HepG2 (cell line): ENCODE measurements at regions not wholly inside any gene's neighbourhood (a gene's known extent, or its start where the extent isn't known, plus 50 kb on each side); places are given as distances from the start of the nearest gene placed in this dataset.

ENCODE experiments used
- CREB1 ChIP-seq, 2 experiments: fragments of 450-650 bp in 1 of 2; IDR thresholded peaks; 2 replicates each; pipeline ENCODE4 v1.6.1; 2016 to 2017; ENCODE audit warnings: control low read depth in 1 of 2, mild to moderate bottlenecking in 1 of 2, missing compliant biosample characterization in 1 of 2, missing genetic modification characterization in 1 of 2
- DNMT3B ChIP-seq: conservative IDR thresholded peaks from 2 replicates; pipeline ENCODE4 v1.6.1; 2016; ENCODE audit warnings: missing biosample characterization, control low read depth
- EP300 ChIP-seq, 3 experiments: sonication (generic) in 1 of 3; formaldehyde crosslinking in 1 of 3; IDR thresholded peaks; 2 replicates each; pipeline versions ENCODE4 v1.5.1 to v1.6.1; 2011 to 2020; ENCODE audit warnings: low read depth in 2 of 3, low read length in 2 of 3, borderline replicate concordance in 1 of 3, improper control_type of control experiment in 1 of 3, mild to moderate bottlenecking in 1 of 3, missing genetic modification reagents in 1 of 3, moderate library complexity in 1 of 3
- FOXJ3 ChIP-seq: sonication (generic); formaldehyde crosslinking; IDR thresholded peaks from 2 replicates; pipeline ENCODE4 v1.4.0; 2020; ENCODE audit warnings: missing genetic modification reagents, mild to moderate bottlenecking, borderline replicate concordance
- HMG20A ChIP-seq: IDR thresholded peaks from 2 replicates; pipeline ENCODE4 v1.6.1; 2016; ENCODE audit warnings: borderline replicate concordance
- KMT2A ChIP-seq: sonication (generic); formaldehyde crosslinking; IDR thresholded peaks from 2 replicates; pipeline ENCODE4 v1.4.0; 2020; ENCODE audit warnings: missing genetic modification reagents
- RXRB ChIP-seq: IDR thresholded peaks from 2 replicates; pipeline ENCODE4 v1.6.1; 2016; ENCODE audit warnings: borderline replicate concordance, missing genetic modification reagents, missing compliant biosample characterization
- SOX13 ChIP-seq, 3 experiments: fragments of 450-650 bp in 1 of 3; sonication (generic) in 1 of 3; formaldehyde crosslinking in 1 of 3; IDR thresholded peaks in 2 of 3; conservative IDR thresholded peaks in 1 of 3; 2 replicates each; pipeline versions ENCODE4 v1.5.0 to v1.6.1; 2016 to 2020; ENCODE audit warnings: antibody characterized with exemption in 1 of 3, mild to moderate bottlenecking in 1 of 3, missing compliant biosample characterization in 1 of 3, missing genetic modification reagents in 1 of 3, moderate library complexity in 1 of 3
- SRSF1 ChIP-seq: fragments of 200-400 bp; formaldehyde crosslinking; optimal IDR thresholded peaks from 2 replicates; pipeline ENCODE3; 2017; ENCODE audit warnings: mild to moderate bottlenecking, low read depth, low read length, moderate library complexity
- TEAD3 ChIP-seq: optimal IDR thresholded peaks from 2 replicates; pipeline ENCODE3; 2016; ENCODE audit warnings: borderline replicate concordance
- THAP11 ChIP-seq: IDR thresholded peaks from 2 replicates; pipeline ENCODE4 v1.6.1; 2016; ENCODE audit warnings: missing biosample characterization, missing genetic modification reagents
- ZNF136 ChIP-seq: sonication (generic); formaldehyde crosslinking; IDR thresholded peaks from 2 replicates; pipeline ENCODE4 v1.8.1; 2022; ENCODE audit warnings: low read depth, mild to moderate bottlenecking, moderate library complexity, missing genetic modification reagents
- ZNF24 ChIP-seq: fragments of 450-650 bp; IDR thresholded peaks from 2 replicates; pipeline ENCODE4 v1.6.1; 2017; ENCODE audit warnings: antibody characterized with exemption, mild to moderate bottlenecking
- ZNF777 ChIP-seq: sonication (generic); formaldehyde crosslinking; IDR thresholded peaks from 2 replicates; pipeline ENCODE4 v1.4.0; 2020; ENCODE audit warnings: missing genetic modification reagents
- TF ChIP-seq, protein P1 (sequence below): sonication (generic); formaldehyde crosslinking; conservative IDR thresholded peaks from 2 replicates; pipeline ENCODE4 v1.4.0; 2020; ENCODE audit warnings: mild to moderate bottlenecking, missing genetic modification reagents, moderate library complexity
- TF ChIP-seq, protein P2 (sequence below), 2 experiments: fragments of 450-650 bp in 1 of 2; sonication (generic) in 1 of 2; formaldehyde crosslinking; IDR thresholded peaks; 2 replicates each; pipeline versions ENCODE4 v1.5.0 to v1.8.0; 2020 to 2022; ENCODE audit warnings: mild to moderate bottlenecking in 1 of 2, missing genetic modification reagents in 1 of 2
- TF ChIP-seq, protein P3 (sequence below), 2 experiments: sonication (generic) in 1 of 2; formaldehyde crosslinking in 1 of 2; IDR thresholded peaks; 2 replicates each; pipeline versions ENCODE4 v1.4.0 to v1.6.1; 2016 to 2020; ENCODE audit warnings: borderline replicate concordance in 1 of 2, low read depth in 1 of 2, mild to moderate bottlenecking in 1 of 2, missing genetic modification reagents in 1 of 2
- TF ChIP-seq, protein P4 (sequence below): IDR thresholded peaks from 2 replicates; pipeline ENCODE4 v1.6.1; 2012; ENCODE audit warnings: low read depth, low read length, improper control_type of control experiment

DNA sequence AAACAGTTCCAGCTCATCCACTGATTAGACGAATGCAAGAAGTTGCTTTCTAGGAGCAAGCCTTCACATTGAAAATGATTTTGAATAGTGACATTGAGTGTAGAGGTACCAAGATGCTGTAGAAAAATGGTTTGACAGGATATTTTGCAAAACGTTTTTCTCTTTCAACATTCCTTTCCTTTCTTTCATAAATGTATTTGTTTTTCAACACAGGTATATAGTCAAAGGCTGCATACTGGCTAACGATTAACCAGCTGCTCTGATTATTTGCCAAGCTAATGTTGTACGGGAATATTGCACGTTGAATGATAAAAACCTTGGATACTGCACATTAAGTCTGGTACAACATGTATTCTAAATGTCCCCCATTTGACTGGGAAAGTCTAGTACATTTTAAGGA lies 78.8 kb upstream of the TENT5A start (continued):
- no peak for TF ChIP-seq KMT2A (CRISPR knock-in tag)
- TF ChIP-seq HMG20A (CRISPR knock-in tag), result peak; percentile 89
- peak; percentile 67; the same call in 1 of the 2 replicates for TF ChIP-seq FOXJ3 (CRISPR knock-in tag)
- TF ChIP-seq CREB1 (IDR thresholded peaks at IDR 0.05), result no peak
- TF ChIP-seq CREB1 (CRISPR knock-in tag; IDR thresholded peaks at IDR 0.05), result peak; percentile 54
- TF ChIP-seq, protein P1, sequence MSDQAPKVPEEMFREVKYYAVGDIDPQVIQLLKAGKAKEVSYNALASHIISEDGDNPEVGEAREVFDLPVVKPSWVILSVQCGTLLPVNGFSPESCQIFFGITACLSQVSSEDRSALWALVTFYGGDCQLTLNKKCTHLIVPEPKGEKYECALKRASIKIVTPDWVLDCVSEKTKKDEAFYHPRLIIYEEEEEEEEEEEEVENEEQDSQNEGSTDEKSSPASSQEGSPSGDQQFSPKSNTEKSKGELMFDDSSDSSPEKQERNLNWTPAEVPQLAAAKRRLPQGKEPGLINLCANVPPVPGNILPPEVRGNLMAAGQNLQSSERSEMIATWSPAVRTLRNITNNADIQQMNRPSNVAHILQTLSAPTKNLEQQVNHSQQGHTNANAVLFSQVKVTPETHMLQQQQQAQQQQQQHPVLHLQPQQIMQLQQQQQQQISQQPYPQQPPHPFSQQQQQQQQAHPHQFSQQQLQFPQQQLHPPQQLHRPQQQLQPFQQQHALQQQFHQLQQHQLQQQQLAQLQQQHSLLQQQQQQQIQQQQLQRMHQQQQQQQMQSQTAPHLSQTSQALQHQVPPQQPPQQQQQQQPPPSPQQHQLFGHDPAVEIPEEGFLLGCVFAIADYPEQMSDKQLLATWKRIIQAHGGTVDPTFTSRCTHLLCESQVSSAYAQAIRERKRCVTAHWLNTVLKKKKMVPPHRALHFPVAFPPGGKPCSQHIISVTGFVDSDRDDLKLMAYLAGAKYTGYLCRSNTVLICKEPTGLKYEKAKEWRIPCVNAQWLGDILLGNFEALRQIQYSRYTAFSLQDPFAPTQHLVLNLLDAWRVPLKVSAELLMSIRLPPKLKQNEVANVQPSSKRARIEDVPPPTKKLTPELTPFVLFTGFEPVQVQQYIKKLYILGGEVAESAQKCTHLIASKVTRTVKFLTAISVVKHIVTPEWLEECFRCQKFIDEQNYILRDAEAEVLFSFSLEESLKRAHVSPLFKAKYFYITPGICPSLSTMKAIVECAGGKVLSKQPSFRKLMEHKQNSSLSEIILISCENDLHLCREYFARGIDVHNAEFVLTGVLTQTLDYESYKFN (CRISPR knock-in tag), result peak; percentile 69
- TF ChIP-seq ZNF24, result no peak
- TF ChIP-seq THAP11 (CRISPR knock-in tag), result peak; percentile 44
- TF ChIP-seq SOX13 (IDR thresholded peaks at IDR 0.05), result no peak
- TF ChIP-seq SOX13 (CRISPR knock-in tag; conservative IDR thresholded peaks at IDR 0.05 in 1 of 2, IDR thresholded peaks at IDR 0.05 in 1 of 2), result peak in 1 of 2 experiments; percentile 90; a peak in 2 of 4 replicates
- TF ChIP-seq, protein P2, sequence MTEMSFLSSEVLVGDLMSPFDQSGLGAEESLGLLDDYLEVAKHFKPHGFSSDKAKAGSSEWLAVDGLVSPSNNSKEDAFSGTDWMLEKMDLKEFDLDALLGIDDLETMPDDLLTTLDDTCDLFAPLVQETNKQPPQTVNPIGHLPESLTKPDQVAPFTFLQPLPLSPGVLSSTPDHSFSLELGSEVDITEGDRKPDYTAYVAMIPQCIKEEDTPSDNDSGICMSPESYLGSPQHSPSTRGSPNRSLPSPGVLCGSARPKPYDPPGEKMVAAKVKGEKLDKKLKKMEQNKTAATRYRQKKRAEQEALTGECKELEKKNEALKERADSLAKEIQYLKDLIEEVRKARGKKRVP (CRISPR knock-in tag; IDR thresholded peaks at IDR 0.05), result peak in 1 of 2 experiments; percentile 71; a peak in 2 of 4 replicates
- TF ChIP-seq SRSF1, result no peak
- TF ChIP-seq ZNF777 (CRISPR knock-in tag), result no peak
- TF ChIP-seq, protein P3, sequence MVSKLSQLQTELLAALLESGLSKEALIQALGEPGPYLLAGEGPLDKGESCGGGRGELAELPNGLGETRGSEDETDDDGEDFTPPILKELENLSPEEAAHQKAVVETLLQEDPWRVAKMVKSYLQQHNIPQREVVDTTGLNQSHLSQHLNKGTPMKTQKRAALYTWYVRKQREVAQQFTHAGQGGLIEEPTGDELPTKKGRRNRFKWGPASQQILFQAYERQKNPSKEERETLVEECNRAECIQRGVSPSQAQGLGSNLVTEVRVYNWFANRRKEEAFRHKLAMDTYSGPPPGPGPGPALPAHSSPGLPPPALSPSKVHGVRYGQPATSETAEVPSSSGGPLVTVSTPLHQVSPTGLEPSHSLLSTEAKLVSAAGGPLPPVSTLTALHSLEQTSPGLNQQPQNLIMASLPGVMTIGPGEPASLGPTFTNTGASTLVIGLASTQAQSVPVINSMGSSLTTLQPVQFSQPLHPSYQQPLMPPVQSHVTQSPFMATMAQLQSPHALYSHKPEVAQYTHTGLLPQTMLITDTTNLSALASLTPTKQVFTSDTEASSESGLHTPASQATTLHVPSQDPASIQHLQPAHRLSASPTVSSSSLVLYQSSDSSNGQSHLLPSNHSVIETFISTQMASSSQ (IDR thresholded peaks at IDR 0.05; ENCODE audit: low read depth), result peak; percentile 95
- TF ChIP-seq, protein P3 (CRISPR knock-in tag; IDR thresholded peaks at IDR 0.05; ENCODE audit: borderline replicate concordance), result peak; percentile 97
- TF ChIP-seq DNMT3B (CRISPR knock-in tag), result no peak
- 0 out of 2 replicates have a peak, but pooled peaks have one; percentile 25 for TF ChIP-seq RXRB
- peak; percentile 40 for TF ChIP-seq TEAD3 (CRISPR knock-in tag)
- peak in 1 of 2 experiments; percentile 79; a peak in 2 of 4 replicates for TF ChIP-seq EP300 (IDR thresholded peaks at IDR 0.05; ENCODE audit: low read depth in 2 of 2, low read length in 2 of 2)
- TF ChIP-seq EP300 (CRISPR knock-in tag; IDR thresholded peaks at IDR 0.05; ENCODE audit: borderline replicate concordance), result no peak
- no peak for TF ChIP-seq ZNF136 (CRISPR knock-in tag)
- TF ChIP-seq, protein P4, sequence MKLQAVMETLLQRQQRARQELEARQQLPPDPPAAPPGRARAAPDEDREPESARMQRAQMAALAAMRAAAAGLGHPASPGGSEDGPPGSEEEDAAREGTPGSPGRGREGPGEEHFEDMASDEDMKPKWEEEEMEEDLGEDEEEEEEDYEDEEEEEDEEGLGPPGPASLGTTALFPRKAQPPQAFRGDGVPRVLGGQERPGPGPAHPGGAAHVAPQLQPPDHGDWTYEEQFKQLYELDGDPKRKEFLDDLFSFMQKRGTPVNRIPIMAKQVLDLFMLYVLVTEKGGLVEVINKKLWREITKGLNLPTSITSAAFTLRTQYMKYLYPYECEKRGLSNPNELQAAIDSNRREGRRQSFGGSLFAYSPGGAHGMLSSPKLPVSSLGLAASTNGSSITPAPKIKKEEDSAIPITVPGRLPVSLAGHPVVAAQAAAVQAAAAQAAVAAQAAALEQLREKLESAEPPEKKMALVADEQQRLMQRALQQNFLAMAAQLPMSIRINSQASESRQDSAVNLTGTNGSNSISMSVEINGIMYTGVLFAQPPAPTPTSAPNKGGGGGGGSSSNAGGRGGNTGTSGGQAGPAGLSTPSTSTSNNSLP, result peak; percentile 56; the same call in 1 of the 2 replicates
